ENCODE measurements at regions not wholly inside any gene's neighbourhood (a gene's known extent, or its start where the extent isn't known, plus 50 kb on each side); places are given as distances from the start of the nearest gene placed in this dataset.

DNA sequence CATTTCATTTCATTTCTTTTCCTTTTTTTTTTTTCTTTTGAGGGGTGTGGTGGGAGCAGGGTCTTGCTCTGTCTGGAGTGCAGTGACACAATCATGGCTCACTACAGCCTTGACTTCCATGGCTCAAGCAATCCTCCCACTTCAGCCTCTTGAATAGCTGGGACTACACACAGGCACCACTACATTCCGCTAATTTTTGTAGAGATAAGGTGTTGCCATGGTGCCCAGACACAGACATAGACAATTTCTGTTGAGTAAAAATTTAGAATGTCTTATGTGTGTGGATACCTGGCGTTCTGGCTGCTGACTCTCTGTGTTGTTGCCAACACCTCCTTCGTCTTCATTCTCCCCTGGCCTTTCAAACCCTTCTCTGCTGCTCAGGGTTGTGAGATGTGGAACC, 54.0 kb upstream of the PRSS58 start:
- DNase-seq: no peak

DNA sequence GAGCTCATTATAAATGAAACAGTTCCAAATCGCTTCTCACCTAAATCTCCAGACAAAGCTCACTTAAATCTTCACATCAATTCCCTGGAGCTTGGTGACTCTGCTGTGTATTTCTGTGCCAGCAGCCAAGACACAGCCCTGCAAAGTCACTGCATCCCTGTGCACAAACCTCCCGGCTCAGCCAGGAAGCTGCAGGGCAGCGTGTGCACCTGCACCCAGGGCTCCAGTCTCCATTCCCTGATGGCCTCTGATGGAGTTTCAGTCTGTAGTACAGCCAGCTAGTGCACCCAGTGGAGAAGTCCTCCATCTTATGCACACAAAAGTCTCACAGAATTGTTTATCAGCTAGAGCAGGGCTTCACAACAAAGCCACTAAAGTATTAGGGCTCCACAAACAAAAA, 51.1 kb upstream of the PRSS58 start:
- DNase-seq: no peak

DNA sequence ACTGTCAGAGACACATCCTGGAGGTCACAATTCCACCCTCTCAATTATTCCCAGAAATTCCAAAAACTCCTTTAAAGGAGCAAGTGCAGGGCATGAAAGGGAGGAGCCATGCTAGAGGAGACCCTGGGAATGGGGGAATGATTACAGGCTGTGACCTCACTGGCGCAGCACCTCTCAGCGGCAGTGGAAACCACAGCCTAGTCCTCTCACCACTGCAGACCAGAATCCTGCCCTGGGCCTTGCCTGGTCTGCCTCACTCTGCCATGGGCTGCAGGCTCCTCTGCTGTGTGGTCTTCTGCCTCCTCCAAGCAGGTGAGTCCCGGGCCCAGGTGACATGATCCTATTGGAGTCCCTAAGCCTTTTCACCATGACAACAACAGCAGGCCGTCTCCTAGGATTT, 50.5 kb upstream of the PRSS58 start:
- DNase-seq: no peak

Data from activated CD4-positive, CD25-positive, alpha-beta regulatory T cell treated with anti-CD3 and anti-CD28 coated beads, Interleukin-2, amount 50 U/mL, for 72 hours (primary cell).